IMR-90 (cell line): ENCODE measurements at regions not wholly inside any gene's neighbourhood (a gene's known extent, or its start where the extent isn't known, plus 50 kb on each side); places are given as distances from the start of the nearest gene placed in this dataset.

Source experiments
- ATAC-seq: fragments of 200-7000 bp; cut with Tn5 transposase; 2 replicates; pipeline ENCODE4 v1.9.1; 2020; ENCODE audit warnings: low read depth, mild to moderate bottlenecking, moderate library complexity
- BruUV-seq: library from RNA; stranded (reverse); fragments of 400-500 nt; replicated peaks from 2 replicates; lab custom pipeline; 2021; lab: Mats Ljungman, UMichigan
- CTCF ChIA-PET: fragments of 300-600 bp; formaldehyde crosslinking; extraction: SDS; loops from one replicate; lab custom pipeline; 2021; ENCODE audit warnings: antibody characterized with exemption; lab: Yijun Ruan, JAX
- POLR2A ChIA-PET: fragments of 300-600 bp; sonication (Branson Sonifier 250); formaldehyde crosslinking; loops from one replicate; lab custom pipeline; 2022; ENCODE audit warnings: antibody characterized with exemption; ENCODE audit not compliant: unreplicated experiment; lab: Charles Lee
- DNase-seq: peaks from one replicate; pipeline ENCODE4 v3.0.0; 2013
- H2AFZ ChIP-seq: replicated peaks from 2 replicates; pipeline ENCODE3; 2013; ENCODE audit warnings: low read length, mild to moderate bottlenecking; ENCODE audit not compliant: poor library complexity
- H2AK5ac ChIP-seq: 2 replicates; pipeline ENCODE4 v1.6.1; 2013; ENCODE audit warnings: low read depth, low read length, inconsistent platforms
- H2AK9ac ChIP-seq: replicated peaks from 2 replicates; pipeline ENCODE3; 2013; ENCODE audit warnings: mild to moderate bottlenecking, low read depth, low read length, moderate library complexity; ENCODE audit not compliant: poor library complexity
- H2BK120ac ChIP-seq: 2 replicates; pipeline ENCODE4 v1.6.1; 2013; ENCODE audit warnings: low read depth, low read length, inconsistent platforms
- H2BK15ac ChIP-seq: 3 replicates; pipeline ENCODE4 v1.6.1; 2013; ENCODE audit warnings: low read depth, low read length, inconsistent platforms
- H2BK20ac ChIP-seq: 2 replicates; pipeline ENCODE4 v1.6.1; 2013; ENCODE audit warnings: low read depth, mild to moderate bottlenecking, inconsistent platforms, low read length, moderate library complexity
- H2BK5ac ChIP-seq: 2 replicates; pipeline ENCODE4 v1.6.1; 2013; ENCODE audit warnings: mild to moderate bottlenecking, low read depth, low read length, inconsistent platforms; ENCODE audit not compliant: poor library complexity, severe bottlenecking
- H3K14ac ChIP-seq: replicated peaks from 2 replicates; pipeline ENCODE4 v1.6.1; 2013; ENCODE audit warnings: low read depth, low read length, inconsistent platforms
- H3K18ac ChIP-seq: 2 replicates; pipeline ENCODE4 v1.6.1; 2013; ENCODE audit warnings: low read depth, low read length, control low read depth
- H3K23ac ChIP-seq: 2 replicates; pipeline ENCODE4 v1.6.1; 2013; ENCODE audit warnings: low read depth, low read length, inconsistent platforms
- H3K27ac ChIP-seq: 2 replicates; pipeline ENCODE4 v1.5.1; 2013; ENCODE audit warnings: mild to moderate bottlenecking, control low read depth, low read length; ENCODE audit not compliant: insufficient read depth
- H3K27me3 ChIP-seq: 2 replicates; pipeline ENCODE4 v1.6.1; 2013; ENCODE audit warnings: low read length; ENCODE audit not compliant: control insufficient read depth, insufficient read depth
- H3K36me3 ChIP-seq: 2 replicates; pipeline ENCODE4 v1.6.1; 2013; ENCODE audit warnings: low read length, mixed read lengths; ENCODE audit not compliant: control insufficient read depth, insufficient read depth
- H3K4ac ChIP-seq: 2 replicates; pipeline ENCODE4 v1.6.1; 2013; ENCODE audit warnings: low read depth, low read length, inconsistent platforms
- H3K4me1 ChIP-seq: 2 replicates; pipeline ENCODE4 v1.6.1; 2013; ENCODE audit warnings: low read length, mixed read lengths; ENCODE audit not compliant: control insufficient read depth, insufficient read depth
- H3K4me2 ChIP-seq: 2 replicates; pipeline ENCODE4 v1.6.1; 2013; ENCODE audit warnings: low read depth, mild to moderate bottlenecking, control low read depth, low read length, moderate library complexity
- H3K4me3 ChIP-seq: 2 replicates; pipeline ENCODE4 v1.5.1; 2013; ENCODE audit warnings: low read depth, mild to moderate bottlenecking, control low read depth, low read length, moderate library complexity; ENCODE audit not compliant: insufficient read depth
- H3K56ac ChIP-seq: 2 replicates; pipeline ENCODE4 v1.6.1; 2013; ENCODE audit warnings: low read length, inconsistent platforms; ENCODE audit not compliant: insufficient read depth; ENCODE audit errors: extremely low read depth
- H3K79me1 ChIP-seq, 2 experiments: 2 replicates each; pipeline ENCODE4 v1.6.1; 2013; ENCODE audit warnings: low read length in 2 of 2, inconsistent platforms in 1 of 2, low read depth in 1 of 2
- H3K9ac ChIP-seq: 2 replicates; pipeline ENCODE4 v1.6.1; 2013; ENCODE audit warnings: low read depth, low read length, control low read depth
- H3K9me1 ChIP-seq: 2 replicates; pipeline ENCODE4 v1.6.1; 2013; ENCODE audit warnings: low read length, inconsistent platforms; ENCODE audit not compliant: insufficient read depth
- H3K9me3 ChIP-seq: 2 replicates; pipeline ENCODE4 v1.6.1; 2013; ENCODE audit warnings: low read length; ENCODE audit not compliant: control insufficient read depth, insufficient read depth
- H4K20me1 ChIP-seq: 2 replicates; pipeline ENCODE4 v1.6.1; 2013; ENCODE audit warnings: low read length, inconsistent platforms; ENCODE audit not compliant: insufficient read depth
- H4K5ac ChIP-seq: 2 replicates; pipeline ENCODE4 v1.6.1; 2013; ENCODE audit warnings: mild to moderate bottlenecking, low read depth, low read length, control low read depth
- H4K8ac ChIP-seq, 2 experiments: 2 replicates each; pipeline ENCODE4 v1.6.1; 2013; ENCODE audit warnings: low read depth in 2 of 2, low read length in 2 of 2, control low read depth in 1 of 2, inconsistent platforms in 1 of 2
- H4K91ac ChIP-seq: 2 replicates; pipeline ENCODE4 v1.6.1; 2013; ENCODE audit warnings: low read depth, low read length, inconsistent platforms; ENCODE audit not compliant: insufficient read depth
- CEBPB ChIP-seq: IDR thresholded peaks from 2 replicates; pipeline ENCODE4 v1.6.1; 2012; ENCODE audit warnings: low read depth, low read length, improper control_type of control experiment
- CHD1 ChIP-seq: IDR thresholded peaks from 2 replicates; pipeline ENCODE4 v1.6.1; 2012; ENCODE audit warnings: low read depth, low read length, improper control_type of control experiment
- FOS ChIP-seq: fragments of 150-350 bp; IDR thresholded peaks from 2 replicates; pipeline ENCODE4 v1.6.1; 2016; ENCODE audit warnings: low read depth, low read length
- MAFK ChIP-seq: IDR thresholded peaks from 2 replicates; pipeline ENCODE4 v1.6.1; 2012; ENCODE audit warnings: low read depth, low read length, improper control_type of control experiment
- MXI1 ChIP-seq: IDR thresholded peaks from 2 replicates; pipeline ENCODE4 v1.6.1; 2012; ENCODE audit warnings: low read depth, mild to moderate bottlenecking, low read length, moderate library complexity, borderline replicate concordance
- POLR2A ChIP-seq: IDR thresholded peaks from 2 replicates; pipeline ENCODE4 v1.6.1; 2012; ENCODE audit warnings: mild to moderate bottlenecking, low read depth, low read length
- RFX5 ChIP-seq: IDR thresholded peaks from 2 replicates; pipeline ENCODE4 v1.8.0; 2012; ENCODE audit warnings: low read depth, mild to moderate bottlenecking, low read length, moderate library complexity
- WGBS, 2 experiments: methylation state at CpG; one replicate each; pipeline versions ENCODE4 v1.1.5 to v1.1.7; 2013; ENCODE audit warnings: missing lambda C conversion rate in 2 of 2; ENCODE audit not compliant: insufficient read length in 1 of 2; ENCODE audit errors: extremely low coverage in 2 of 2; 5-methylcytosine and 5-hydroxymethylcytosine counted together
- dilution Hi-C: fragments of 300-500 bp; cut with HindIII; formaldehyde crosslinking; loops from one replicate; pipeline ENCODE4 v1.14.3; 2018; ENCODE audit warnings: low sequenced_read_pairs; ENCODE audit not compliant: unreplicated experiment
- in situ Hi-C: fragments of 300-500 bp; cut with MboI; formaldehyde crosslinking; loops from 3 replicates; pipeline ENCODE4 v1.14.3; 2019; ENCODE audit warnings: low sequenced_read_pairs, inconsistent platforms, mixed read lengths
- intact Hi-C: fragments of 100-400 bp; cut with micrococcal nuclease; formaldehyde crosslinking; loops from 2 replicates; pipeline ENCODE4 v1.10.0; 2022
- TF ChIP-seq, protein P1 (sequence below): fragments of 150-350 bp; IDR thresholded peaks from 2 replicates; pipeline ENCODE4 v1.6.1; 2017; ENCODE audit warnings: mild to moderate bottlenecking, antibody characterized with exemption, low read length, low read depth

- no peak for DNase-seq
- ATAC-seq: no peak
- Histone ChIP-seq H2BK15ac (no peak overlapping the region), H3K27me3 (no peaks in the 10 kb centered on the region), H3K9ac (no peak overlapping the region), H3K4me3 (no peak overlapping the region), H3K56ac (no peak overlapping the region), H3K4ac (no peak overlapping the region), H3K23ac (no peak overlapping the region), H2BK5ac (no peak overlapping the region), H2AK5ac (no peak overlapping the region), H3K36me3 (no peaks in the 10 kb centered on the region), H3K27ac (no peak overlapping the region), H4K8ac (no peak overlapping the region), H3K4me1 (no peaks in the 10 kb centered on the region), H3K9me1 (no peaks in the 10 kb centered on the region), H3K14ac (no peak overlapping the region), H4K20me1 (no peaks in the 10 kb centered on the region), H2BK20ac (no peak overlapping the region), H3K18ac (no peak overlapping the region), H3K79me1 (no peaks in the 10 kb centered on the region), H2BK120ac (no peak overlapping the region), H2AK9ac (no peak overlapping the region), H3K4me2 (no peak overlapping the region), H3K9me3 (peaks cover 8% of the 10 kb centered on the region; the same call in 1 of the 2 replicates), H4K5ac (no peak overlapping the region), H4K91ac (no peak overlapping the region), H2AFZ (no peak overlapping the region)
- 40% methylated on average over 2 of the region's 7 CpGs; no CpG with 5 or more reads in 1 of the 2 experiments for WGBS, 2 experiments
- TF ChIP-seq POLR2A (no peak), CEBPB (no peak), MAFK (no peak), CHD1 (no peak), RFX5 (no peak), FOS (no peak), MXI1 (no peak)
- TF ChIP-seq, protein P1, sequence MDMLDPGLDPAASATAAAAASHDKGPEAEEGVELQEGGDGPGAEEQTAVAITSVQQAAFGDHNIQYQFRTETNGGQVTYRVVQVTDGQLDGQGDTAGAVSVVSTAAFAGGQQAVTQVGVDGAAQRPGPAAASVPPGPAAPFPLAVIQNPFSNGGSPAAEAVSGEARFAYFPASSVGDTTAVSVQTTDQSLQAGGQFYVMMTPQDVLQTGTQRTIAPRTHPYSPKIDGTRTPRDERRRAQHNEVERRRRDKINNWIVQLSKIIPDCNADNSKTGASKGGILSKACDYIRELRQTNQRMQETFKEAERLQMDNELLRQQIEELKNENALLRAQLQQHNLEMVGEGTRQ: no peak
- dilution Hi-C loops (no loop called here), in situ Hi-C loops (no loop called here), intact Hi-C loops (no loop called here)
- no TSS peak for BruUV-seq
- CTCF ChIA-PET: no interaction called here
- POLR2A ChIA-PET: no interaction called here
Observed at GRCh38 chr4:154019811-154020210, 230.9 kb upstream of the SFRP2 start.
